ENCODE measurements at regions not wholly inside any gene's neighbourhood (a gene's known extent, or its start where the extent isn't known, plus 50 kb on each side); places are given as distances from the start of the nearest gene placed in this dataset.

GRCh38 chr14:94944636-94945258 is 174.8 kb upstream of the GSC start:
- Histone ChIP-seq H2AK5ac (ENCODE audit: low read depth, low read length) (no peak overlapping the region), H4K5ac (ENCODE audit: insufficient read length, low read depth, low read length) (no peak overlapping the region), H2BK20ac (ENCODE audit: low read length) (no peak overlapping the region), H3K9ac (replicated peaks in 1 of 4; ENCODE audit: extremely low read depth in 1 of 4, low read depth in 3 of 4, low read length in 3 of 4) (no peak overlapping the region), H3K56ac (replicated peaks; ENCODE audit: insufficient read length, low read depth, low read length) (no peak overlapping the region), H3K18ac (ENCODE audit: extremely low read depth, low read length) (no peak overlapping the region), H3K4ac (replicated peaks; ENCODE audit: insufficient read length, low read depth, low read length) (no peak overlapping the region), H4K91ac (replicated peaks; ENCODE audit: insufficient read length, low read length) (no peak overlapping the region), H3K23me2 (ENCODE audit: low read depth, low read length) (no peaks in the 10 kb centered on the region), H3K27me3 (replicated peaks in 1 of 4; ENCODE audit: control insufficient read depth in 3 of 4, extremely low read depth in 1 of 4, insufficient read depth in 3 of 4, low read length in 3 of 4) (no peaks in the 10 kb centered on the region), H3K4me1 (replicated peaks in 1 of 4; ENCODE audit: control insufficient read depth in 3 of 4, insufficient read depth in 4 of 4, low read length in 3 of 4) (no peaks in the 10 kb centered on the region), H3K4me2 (ENCODE audit: insufficient read depth in 1 of 2, low read depth in 2 of 2, low read length in 2 of 2) (no peak overlapping the region), H3K14ac (ENCODE audit: insufficient read length) (no peak overlapping the region), H3K23ac (ENCODE audit: insufficient read length) (no peak overlapping the region), H2BK15ac (ENCODE audit: low read length) (no peak overlapping the region), H4K20me1 (replicated peaks in 1 of 2; ENCODE audit: control insufficient read depth in 1 of 2, insufficient read depth in 2 of 2, low read length in 2 of 2) (no peaks in the 10 kb centered on the region), H3K79me2 (ENCODE audit: control insufficient read depth in 1 of 2, insufficient read depth in 2 of 2, low read length in 2 of 2) (no peaks in the 10 kb centered on the region), H3K4me3 (ENCODE audit: extremely low read depth in 1 of 4, insufficient read depth in 2 of 4, low read depth in 3 of 4, low read length in 4 of 4) (no peak overlapping the region), H3K79me1 (ENCODE audit: low read depth, low read length) (no peaks in the 10 kb centered on the region), H2BK5ac (ENCODE audit: low read depth, low read length) (no peak overlapping the region), H2BK12ac (ENCODE audit: low read depth, low read length) (no peak overlapping the region), H3K27ac (ENCODE audit: low read depth, low read length) (no peak overlapping the region), H2AFZ (ENCODE audit: low read length) (no peak overlapping the region), H4K8ac (ENCODE audit: extremely low read depth, insufficient read depth, low read length) (no peak overlapping the region), H3K9me3 (ENCODE audit: insufficient read depth in 2 of 2, low read depth in 1 of 2, low read length in 1 of 2) (no peaks in the 10 kb centered on the region), H2BK120ac (replicated peaks; ENCODE audit: low read depth, low read length) (no peak overlapping the region), H3K36me3 (ENCODE audit: control insufficient read depth in 2 of 4, insufficient read depth in 4 of 4, low read length in 3 of 4) (no peaks in the 10 kb centered on the region)
- 84% methylated on average over 7 of the region's 7 CpGs; no CpG with 5 or more reads in 1 of the 2 experiments for WGBS, 2 experiments (ENCODE audit: extremely low coverage in 1 of 2, insufficient coverage in 1 of 2, insufficient read length in 1 of 2, insufficient replicate concordance in 2 of 2, low coverage in 1 of 2, low lambda C conversion rate in 2 of 2, missing lambda C conversion rate in 1 of 2)
- ChIA-PET POLR2A (ENCODE audit: partially characterized antibody) (no interaction called here), CTCF (ENCODE audit: partially characterized antibody) (no interaction called here)
- no peak for FAIRE-seq
- TF ChIP-seq USF2 (IDR thresholded peaks at IDR 0.05; ENCODE audit: low read length) (no peak), BACH1 (IDR thresholded peaks at IDR 0.05; ENCODE audit: low read length) (no peak), TCF12 (IDR thresholded peaks at IDR 0.05; ENCODE audit: low read depth, low read length) (no peak), TEAD4 (IDR thresholded peaks at IDR 0.05; ENCODE audit: low read depth, low read length) (no peak), SP4 (IDR thresholded peaks at IDR 0.05; ENCODE audit: low read length) (no peak), EGR1 (IDR thresholded peaks at IDR 0.05; ENCODE audit: borderline replicate concordance, low read depth, low read length) (no peak), KDM4A (IDR thresholded peaks at IDR 0.05; ENCODE audit: low read depth, low read length, severe bottlenecking) (no peak), TAF7 (optimal IDR thresholded peaks at IDR 0.05; ENCODE audit: borderline replicate concordance, low read depth, low read length) (no peak), BRCA1 (IDR thresholded peaks at IDR 0.05; ENCODE audit: low read depth, low read length) (no peak), CBX8 (IDR thresholded peaks at IDR 0.05; ENCODE audit: borderline replicate concordance, low read depth, low read length) (no peak)
- no peak for DNase-seq (ENCODE audit: low read depth in 1 of 2, low spot score in 2 of 2)

All from H1 (cell line).